ENCODE measurements at regions not wholly inside any gene's neighbourhood (a gene's known extent, or its start where the extent isn't known, plus 50 kb on each side); places are given as distances from the start of the nearest gene placed in this dataset.
A peak's percentile ranks its signal among the peaks of the same experiment; 100 is the strongest.

GRCh38 chr11:80034801-80035200 is 594.0 kb upstream of the TENM4 start:
- no peak overlapping the region for H3K4me2 ChIP-seq
- H3K27me3 ChIP-seq = no peaks in the 10 kb centered on the region
- H2AFZ ChIP-seq (replicated peaks) = no peak overlapping the region
- H4K20me1 ChIP-seq (ENCODE audit: low read depth) = no peaks in the 10 kb centered on the region
- H3K79me2 ChIP-seq (ENCODE audit: low read depth) = no peaks in the 10 kb centered on the region
- H3K9ac ChIP-seq = no peak overlapping the region
- H3K4me1 ChIP-seq = peaks cover 6% of the 10 kb centered on the region
- no peak overlapping the region for H3K4me3 ChIP-seq
- Mint-ChIP-seq H3K27ac (no peak overlapping the region), H3K9me3 (no peaks in the 10 kb centered on the region), H3K27me3 (ENCODE audit: insufficient read depth, low read depth) (peaks cover 2% of the 10 kb centered on the region), H3K4me3 (no peak overlapping the region), H3K36me3 (no peaks in the 10 kb centered on the region), H3K4me1 (no peaks in the 10 kb centered on the region)
- no peaks in the 10 kb centered on the region for H3K9me3 ChIP-seq (ENCODE audit: low read depth)
- no peaks in the 10 kb centered on the region for H3K36me3 ChIP-seq
- H3F3A ChIP-seq (ENCODE audit: low read depth) = no peaks in the 10 kb centered on the region
- H3K27ac ChIP-seq = no peak overlapping the region
- TF ChIP-seq, protein P1, sequence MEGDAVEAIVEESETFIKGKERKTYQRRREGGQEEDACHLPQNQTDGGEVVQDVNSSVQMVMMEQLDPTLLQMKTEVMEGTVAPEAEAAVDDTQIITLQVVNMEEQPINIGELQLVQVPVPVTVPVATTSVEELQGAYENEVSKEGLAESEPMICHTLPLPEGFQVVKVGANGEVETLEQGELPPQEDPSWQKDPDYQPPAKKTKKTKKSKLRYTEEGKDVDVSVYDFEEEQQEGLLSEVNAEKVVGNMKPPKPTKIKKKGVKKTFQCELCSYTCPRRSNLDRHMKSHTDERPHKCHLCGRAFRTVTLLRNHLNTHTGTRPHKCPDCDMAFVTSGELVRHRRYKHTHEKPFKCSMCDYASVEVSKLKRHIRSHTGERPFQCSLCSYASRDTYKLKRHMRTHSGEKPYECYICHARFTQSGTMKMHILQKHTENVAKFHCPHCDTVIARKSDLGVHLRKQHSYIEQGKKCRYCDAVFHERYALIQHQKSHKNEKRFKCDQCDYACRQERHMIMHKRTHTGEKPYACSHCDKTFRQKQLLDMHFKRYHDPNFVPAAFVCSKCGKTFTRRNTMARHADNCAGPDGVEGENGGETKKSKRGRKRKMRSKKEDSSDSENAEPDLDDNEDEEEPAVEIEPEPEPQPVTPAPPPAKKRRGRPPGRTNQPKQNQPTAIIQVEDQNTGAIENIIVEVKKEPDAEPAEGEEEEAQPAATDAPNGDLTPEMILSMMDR (IDR thresholded peaks at IDR 0.05) = no peak
- TF ChIP-seq EZH2phosphoT487 (IDR thresholded peaks at IDR 0.05) = no peak
- no peak for DNase-seq (ENCODE audit: low spot score)

GRCh38 chr11:80031014-80031600 is 590.3 kb upstream of the TENM4 start:
- peaks cover 15% of the 10 kb centered on the region for H3K4me1 ChIP-seq
- no peaks in the 10 kb centered on the region for H3K9me3 ChIP-seq (ENCODE audit: low read depth)
- no peaks in the 10 kb centered on the region for H3K27me3 ChIP-seq
- H3F3A ChIP-seq (ENCODE audit: low read depth) = no peaks in the 10 kb centered on the region
- no peaks in the 10 kb centered on the region for H4K20me1 ChIP-seq (ENCODE audit: low read depth)
- H2AFZ ChIP-seq (replicated peaks) = peak overlapping the region; percentile 52
- no peak overlapping the region for H3K9ac ChIP-seq
- TF ChIP-seq EZH2 (IDR thresholded peaks at IDR 0.05) = no peak
- Mint-ChIP-seq H3K27me3 (ENCODE audit: insufficient read depth, low read depth) (peaks cover 2% of the 10 kb centered on the region), H3K4me1 (peaks cover 5% of the 10 kb centered on the region), H3K4me3 (no peak overlapping the region), H3K36me3 (no peaks in the 10 kb centered on the region), H3K9me3 (peaks cover 2% of the 10 kb centered on the region), H3K27ac (no peak overlapping the region)
- H3K79me2 ChIP-seq (ENCODE audit: low read depth) = no peaks in the 10 kb centered on the region
- H3K4me2 ChIP-seq = no peak overlapping the region
- H3K4me3 ChIP-seq = no peak overlapping the region
- DNase-seq (ENCODE audit: low spot score) = no peak
- H3K36me3 ChIP-seq = no peaks in the 10 kb centered on the region
- no peak overlapping the region for H3K27ac ChIP-seq

- H3K9me3 ChIP-seq (ENCODE audit: low read depth) = no peaks in the 10 kb centered on the region
- H3K4me2 ChIP-seq = no peak overlapping the region
- H3K36me3 ChIP-seq = no peaks in the 10 kb centered on the region
- no peaks in the 10 kb centered on the region for H3F3A ChIP-seq (ENCODE audit: low read depth)
- H2AFZ ChIP-seq (replicated peaks) = no peak overlapping the region
- no peaks in the 10 kb centered on the region for H3K27me3 ChIP-seq
- peaks cover 9% of the 10 kb centered on the region for H3K4me1 ChIP-seq
- H4K20me1 ChIP-seq (ENCODE audit: low read depth) = no peaks in the 10 kb centered on the region
- TF ChIP-seq, protein P1 (IDR thresholded peaks at IDR 0.05) = no peak
- Mint-ChIP-seq H3K9me3 (peaks cover 7% of the 10 kb centered on the region), H3K36me3 (no peaks in the 10 kb centered on the region), H3K27ac (no peak overlapping the region), H3K27me3 (ENCODE audit: insufficient read depth, low read depth) (peaks cover 3% of the 10 kb centered on the region), H3K4me3 (no peak overlapping the region), H3K4me1 (peaks cover 5% of the 10 kb centered on the region)
- no peak overlapping the region for H3K4me3 ChIP-seq
- no peak overlapping the region for H3K9ac ChIP-seq
- DNase-seq (ENCODE audit: low spot score) = no peak
- H3K79me2 ChIP-seq (ENCODE audit: low read depth) = no peaks in the 10 kb centered on the region
- no peak overlapping the region for H3K27ac ChIP-seq
Measured at GRCh38 chr11:80028998-80029397, 588.2 kb upstream of the TENM4 start.

- H2AFZ ChIP-seq (replicated peaks) = no peak overlapping the region
- TF ChIP-seq EZH2 (IDR thresholded peaks at IDR 0.05) (no peak), EZH2phosphoT487 (IDR thresholded peaks at IDR 0.05) (no peak)
- TF ChIP-seq, protein P1 (IDR thresholded peaks at IDR 0.05) = no peak
- no peak overlapping the region for H3K4me3 ChIP-seq
- Mint-ChIP-seq H3K4me3 (no peak overlapping the region), H3K9me3 (peaks cover 7% of the 10 kb centered on the region), H3K4me1 (peaks cover 5% of the 10 kb centered on the region), H3K27me3 (ENCODE audit: insufficient read depth, low read depth) (peaks cover 3% of the 10 kb centered on the region), H3K36me3 (no peaks in the 10 kb centered on the region), H3K27ac (no peak overlapping the region)
- H4K20me1 ChIP-seq (ENCODE audit: low read depth) = no peaks in the 10 kb centered on the region
- DNase-seq (ENCODE audit: low spot score) = no peak
- no peak overlapping the region for H3K9ac ChIP-seq
- H3K36me3 ChIP-seq = no peaks in the 10 kb centered on the region
- no peaks in the 10 kb centered on the region for H3F3A ChIP-seq (ENCODE audit: low read depth)
- H3K27ac ChIP-seq = no peak overlapping the region
- no peaks in the 10 kb centered on the region for H3K79me2 ChIP-seq (ENCODE audit: low read depth)
- no peak overlapping the region for H3K4me2 ChIP-seq
- peaks cover 9% of the 10 kb centered on the region for H3K4me1 ChIP-seq
- no peaks in the 10 kb centered on the region for H3K9me3 ChIP-seq (ENCODE audit: low read depth)
- H3K27me3 ChIP-seq = no peaks in the 10 kb centered on the region
Measured at GRCh38 chr11:80024119-80024518, 583.3 kb upstream of the TENM4 start.

Measured in neural progenitor cell (in vitro differentiated cells).